GM19452 (cell line): ENCODE measurements at regions not wholly inside any gene's neighbourhood (a gene's known extent, or its start where the extent isn't known, plus 50 kb on each side); places are given as distances from the start of the nearest gene placed in this dataset.
A peak's percentile ranks its signal among the peaks of the same experiment; 100 is the strongest.
"Not testable (repeated sequence)": the region's sequence is repeated elsewhere in the genome, so short reads cannot be mapped to it uniquely, and the experiment has no call there.

Source experiments
- ATAC-seq: cut with Tn5 transposase; IDR thresholded peaks from one replicate; pipeline ENCODE4 v1.9.1; 2021; ENCODE audit not compliant: unreplicated experiment

- ATAC-seq, result no peak
Observed at GRCh38 chr12:16881986-16882570, 276.1 kb upstream of the LMO3 start.

- no peak for ATAC-seq
Observed at GRCh38 chr12:16880864-16881285, 274.9 kb upstream of the LMO3 start.

- no peak for ATAC-seq
Observed at GRCh38 chr12:16870845-16871244, 264.9 kb upstream of the LMO3 start.

- ATAC-seq, result no peak
Observed at GRCh38 chr12:16863742-16864141, 257.8 kb upstream of the LMO3 start.

GRCh38 chr12:16857456-16857923, 251.5 kb upstream of the LMO3 start:
- ATAC-seq, result peak; percentile 97

- ATAC-seq, result no peak
Observed at GRCh38 chr12:16854465-16854864, 248.5 kb upstream of the LMO3 start.

- ATAC-seq, result no peak
Observed at GRCh38 chr12:16849473-16849872, 243.5 kb upstream of the LMO3 start.

GRCh38 chr12:16844875-16845274, 238.9 kb upstream of the LMO3 start:
- ATAC-seq, result no peak

- peak; percentile 81 for ATAC-seq
Observed at GRCh38 chr12:16833376-16834015, 227.5 kb upstream of the LMO3 start.

- no peak for ATAC-seq
Observed at GRCh38 chr12:16828891-16829290, 222.9 kb upstream of the LMO3 start.

GRCh38 chr12:16807731-16808130, 201.8 kb upstream of the LMO3 start:
- no peak for ATAC-seq

GRCh38 chr12:16796168-16796567, 190.2 kb upstream of the LMO3 start:
- no peak for ATAC-seq

GRCh38 chr12:16789204-16789790, 183.3 kb upstream of the LMO3 start:
- ATAC-seq, result no peak

GRCh38 chr12:16788506-16789203, 182.7 kb upstream of the LMO3 start:
- ATAC-seq, result no peak

GRCh38 chr12:16785953-16786352, 180.0 kb upstream of the LMO3 start:
- no peak for ATAC-seq

- no peak for ATAC-seq
Observed at GRCh38 chr12:16785524-16785923, 179.6 kb upstream of the LMO3 start.

- ATAC-seq, result not testable (repeated sequence)
Observed at GRCh38 chr12:16769129-16769528, 163.2 kb upstream of the LMO3 start.

- no peak for ATAC-seq
Observed at GRCh38 chr12:16766736-16767135, 160.8 kb upstream of the LMO3 start.

- ATAC-seq, result no peak
Observed at GRCh38 chr12:16763901-16764300, 157.9 kb upstream of the LMO3 start.

- ATAC-seq, result no peak
Observed at GRCh38 chr12:16756833-16757555, 151.0 kb upstream of the LMO3 start.

GRCh38 chr12:16730772-16731171, 124.8 kb upstream of the LMO3 start:
- no peak for ATAC-seq
